Muscle layer of colon (tissue), 2 donors: ENCODE measurements at regions not wholly inside any gene's neighbourhood (a gene's known extent, or its start where the extent isn't known, plus 50 kb on each side); places are given as distances from the start of the nearest gene placed in this dataset.

Source experiments
- H3K27ac ChIP-seq: one replicate; pipeline ENCODE4 v1.7.0; 2013; ENCODE audit warnings: low read depth, mild to moderate bottlenecking, low read length, moderate library complexity
- H3K27me3 ChIP-seq, 2 donors: one replicate each; pipeline ENCODE4 v1.7.0; 2013; ENCODE audit warnings: low read length in 2 of 2, mild to moderate bottlenecking in 2 of 2; ENCODE audit not compliant: insufficient read depth in 2 of 2, control insufficient read depth in 1 of 2
- H3K36me3 ChIP-seq: one replicate; pipeline ENCODE4 v1.7.0; 2013; ENCODE audit warnings: mild to moderate bottlenecking, low read length; ENCODE audit not compliant: insufficient read depth
- H3K4me1 ChIP-seq: one replicate; pipeline ENCODE4 v1.7.0; 2013; ENCODE audit warnings: mild to moderate bottlenecking, low read length; ENCODE audit not compliant: insufficient read depth
- H3K4me3 ChIP-seq, 2 donors: one replicate each; pipeline ENCODE4 v1.7.0; 2013; ENCODE audit warnings: low read length in 2 of 2, low read depth in 1 of 2, mild to moderate bottlenecking in 1 of 2, moderate library complexity in 1 of 2
- H3K9ac ChIP-seq: one replicate; pipeline ENCODE4 v1.7.0; 2013; ENCODE audit warnings: low read length
- H3K9me3 ChIP-seq: one replicate; pipeline ENCODE4 v1.7.0; 2013; ENCODE audit warnings: mild to moderate bottlenecking, low read length
- donor health status: abdominal sarcoma.
- donor health status: Adenocarcinoma of cecum.

GRCh38 chr1:224486801-224487583 lies 52.4 kb upstream of the WDR26 start:
- no peaks in the 10 kb centered on the region for H3K4me1 ChIP-seq
- no peak overlapping the region for H3K9ac ChIP-seq
- no peaks in the 10 kb centered on the region for H3K9me3 ChIP-seq
- no peaks in the 10 kb centered on the region for H3K27me3 ChIP-seq
- no peak overlapping the region for H3K27ac ChIP-seq
- no peaks in the 10 kb centered on the region for H3K36me3 ChIP-seq
- H3K4me3 ChIP-seq: no peak overlapping the region

GRCh38 chr1:224488806-224489499 lies 54.4 kb upstream of the WDR26 start:
- Histone ChIP-seq H3K36me3 (no peaks in the 10 kb centered on the region), H3K27ac (no peak overlapping the region), H3K4me1 (no peaks in the 10 kb centered on the region)

GRCh38 chr1:224489534-224490365 lies 55.2 kb upstream of the WDR26 start:
- Histone ChIP-seq H3K27me3 (no peaks in the 10 kb centered on the region), H3K9me3 (no peaks in the 10 kb centered on the region)

More at GRCh38 chr1:224488806-224489499, 54.4 kb upstream of the WDR26 start:
- Histone ChIP-seq H3K9ac (no peak overlapping the region), H3K4me3 (no peak overlapping the region), H3K27me3 (no peaks in the 10 kb centered on the region), H3K9me3 (no peaks in the 10 kb centered on the region)

GRCh38 chr1:224490549-224491537 lies 56.2 kb upstream of the WDR26 start:
- H3K9me3 ChIP-seq: no peaks in the 10 kb centered on the region
- no peak overlapping the region for H3K27ac ChIP-seq
- H3K4me1 ChIP-seq: no peaks in the 10 kb centered on the region
- H3K4me3 ChIP-seq: no peak overlapping the region
- no peak overlapping the region for H3K9ac ChIP-seq
- no peaks in the 10 kb centered on the region for H3K27me3 ChIP-seq
- no peaks in the 10 kb centered on the region for H3K36me3 ChIP-seq

More at GRCh38 chr1:224489534-224490365, 55.2 kb upstream of the WDR26 start:
- Histone ChIP-seq H3K36me3 (no peaks in the 10 kb centered on the region), H3K4me3 (no peak overlapping the region), H3K4me1 (no peaks in the 10 kb centered on the region), H3K9ac (no peak overlapping the region), H3K27ac (no peak overlapping the region)

- Histone ChIP-seq H3K27ac (no peak overlapping the region), H3K36me3 (no peaks in the 10 kb centered on the region), H3K4me3 (no peak overlapping the region), H3K27me3 (no peaks in the 10 kb centered on the region), H3K4me1 (no peaks in the 10 kb centered on the region), H3K9ac (no peak overlapping the region), H3K9me3 (no peaks in the 10 kb centered on the region)
Observed at GRCh38 chr1:224492015-224492414, 57.4 kb upstream of the WDR26 start.

- no peaks in the 10 kb centered on the region for H3K4me1 ChIP-seq
- no peak overlapping the region for H3K4me3 ChIP-seq
- no peaks in the 10 kb centered on the region for H3K27me3 ChIP-seq
- H3K9ac ChIP-seq: no peak overlapping the region
- no peaks in the 10 kb centered on the region for H3K9me3 ChIP-seq
- no peaks in the 10 kb centered on the region for H3K36me3 ChIP-seq
- H3K27ac ChIP-seq: no peak overlapping the region
Observed at GRCh38 chr1:224492632-224493031, 58.0 kb upstream of the WDR26 start.

- H3K4me3 ChIP-seq: no peak overlapping the region
- H3K9ac ChIP-seq: no peak overlapping the region
- H3K36me3 ChIP-seq: no peaks in the 10 kb centered on the region
- H3K27ac ChIP-seq: no peak overlapping the region
- H3K9me3 ChIP-seq: no peaks in the 10 kb centered on the region
- peaks cover under 1% of the 10 kb centered on the region for H3K4me1 ChIP-seq
- H3K27me3 ChIP-seq: no peaks in the 10 kb centered on the region
Observed at GRCh38 chr1:224493269-224493668, 58.7 kb upstream of the WDR26 start.

- Histone ChIP-seq H3K9me3 (no peaks in the 10 kb centered on the region), H3K27ac (no peak overlapping the region), H3K36me3 (no peaks in the 10 kb centered on the region), H3K27me3 (no peaks in the 10 kb centered on the region), H3K4me3 (no peak overlapping the region), H3K4me1 (peaks cover 6% of the 10 kb centered on the region), H3K9ac (no peak overlapping the region)
Observed at GRCh38 chr1:224494343-224494742, 59.7 kb upstream of the WDR26 start.

- Histone ChIP-seq H3K4me1 (peaks cover 6% of the 10 kb centered on the region), H3K27ac (no peak overlapping the region), H3K27me3 (no peaks in the 10 kb centered on the region), H3K9me3 (no peaks in the 10 kb centered on the region), H3K36me3 (no peaks in the 10 kb centered on the region), H3K4me3 (no peak overlapping the region), H3K9ac (no peak overlapping the region)
Observed at GRCh38 chr1:224495866-224496265, 61.3 kb upstream of the WDR26 start.

GRCh38 chr1:224496826-224497225 lies 62.2 kb upstream of the WDR26 start:
- Histone ChIP-seq H3K4me3 (no peak overlapping the region), H3K4me1 (peaks cover 8% of the 10 kb centered on the region), H3K9ac (no peak overlapping the region), H3K27me3 (no peaks in the 10 kb centered on the region), H3K27ac (no peak overlapping the region), H3K9me3 (no peaks in the 10 kb centered on the region), H3K36me3 (no peaks in the 10 kb centered on the region)
